Endothelial cell (in vitro differentiated cells): ENCODE measurements at regions not wholly inside any gene's neighbourhood (a gene's known extent, or its start where the extent isn't known, plus 50 kb on each side); places are given as distances from the start of the nearest gene placed in this dataset.

Experiments
- DNase-seq: peaks from one replicate; pipeline ENCODE4 v3.0.0; 2021; ENCODE audit warnings: low spot score
- H3K27ac Mint-ChIP-seq: one replicate; pipeline ENCODE4 v1.8.0; 2021; ENCODE audit warnings: mixed read lengths, inconsistent platforms; ENCODE audit not compliant: unreplicated experiment
- H3K27me3 Mint-ChIP-seq: one replicate; pipeline ENCODE4 v1.8.0; 2021; ENCODE audit warnings: mild to moderate bottlenecking, moderate library complexity, mixed read lengths, inconsistent platforms; ENCODE audit not compliant: unreplicated experiment
- H3K36me3 Mint-ChIP-seq: one replicate; pipeline ENCODE4 v1.8.0; 2021; ENCODE audit warnings: mild to moderate bottlenecking, low read depth, mixed read lengths, inconsistent platforms; ENCODE audit not compliant: unreplicated experiment
- H3K4me1 Mint-ChIP-seq: one replicate; pipeline ENCODE4 v1.8.0; 2021; ENCODE audit warnings: mild to moderate bottlenecking, mixed read lengths, inconsistent platforms; ENCODE audit not compliant: unreplicated experiment
- H3K4me3 Mint-ChIP-seq: one replicate; pipeline ENCODE4 v1.8.0; 2021; ENCODE audit warnings: mild to moderate bottlenecking, mixed read lengths, inconsistent platforms; ENCODE audit not compliant: unreplicated experiment
- H3K9me3 Mint-ChIP-seq: one replicate; pipeline ENCODE4 v1.8.0; 2021; ENCODE audit warnings: mixed read lengths, inconsistent platforms; ENCODE audit not compliant: unreplicated experiment
- CTCF ChIP-seq: fragments of 200-600 bp; sonication (generic); IDR thresholded peaks from one replicate; pipeline ENCODE4 v1.5.0; 2021; ENCODE audit warnings: antibody characterized with exemption; ENCODE audit not compliant: unreplicated experiment

- Mint-ChIP-seq H3K4me1 (peaks cover under 1% of the 10 kb centered on the region), H3K9me3 (no peaks in the 10 kb centered on the region), H3K4me3 (no peak overlapping the region), H3K27me3 (no peaks in the 10 kb centered on the region), H3K27ac (no peak overlapping the region), H3K36me3 (no peaks in the 10 kb centered on the region)
- peak; percentile 21 for TF ChIP-seq CTCF
- DNase-seq = no peak
These were observed 87.7 kb upstream of the OPCML start for GRCh38 chr11:133619973-133620372.

- no peak for DNase-seq
- no peak overlapping the region for H3K27ac Mint-ChIP-seq
- no peaks in the 10 kb centered on the region for H3K36me3 Mint-ChIP-seq
- H3K9me3 Mint-ChIP-seq = no peaks in the 10 kb centered on the region
- H3K4me3 Mint-ChIP-seq = no peak overlapping the region
- TF ChIP-seq CTCF = no peak
- no peaks in the 10 kb centered on the region for H3K27me3 Mint-ChIP-seq
- no peaks in the 10 kb centered on the region for H3K4me1 Mint-ChIP-seq
These were observed 87.1 kb upstream of the OPCML start for GRCh38 chr11:133619397-133619796.

GRCh38 chr11:133618544-133618943 is 86.2 kb upstream of the OPCML start:
- DNase-seq = no peak
- TF ChIP-seq CTCF = no peak
- Mint-ChIP-seq H3K9me3 (no peaks in the 10 kb centered on the region), H3K27ac (no peak overlapping the region), H3K4me3 (no peak overlapping the region), H3K36me3 (no peaks in the 10 kb centered on the region), H3K4me1 (no peaks in the 10 kb centered on the region), H3K27me3 (no peaks in the 10 kb centered on the region)

- H3K9me3 Mint-ChIP-seq = no peaks in the 10 kb centered on the region
- H3K36me3 Mint-ChIP-seq = no peaks in the 10 kb centered on the region
- no peak for DNase-seq
- no peaks in the 10 kb centered on the region for H3K4me1 Mint-ChIP-seq
- H3K4me3 Mint-ChIP-seq = no peak overlapping the region
- no peaks in the 10 kb centered on the region for H3K27me3 Mint-ChIP-seq
- TF ChIP-seq CTCF = no peak
- no peak overlapping the region for H3K27ac Mint-ChIP-seq
These were observed 76.2 kb upstream of the OPCML start for GRCh38 chr11:133608496-133608895.

GRCh38 chr11:133606124-133606523 is 73.8 kb upstream of the OPCML start:
- Mint-ChIP-seq H3K27me3 (no peaks in the 10 kb centered on the region), H3K4me1 (no peaks in the 10 kb centered on the region), H3K27ac (no peak overlapping the region), H3K9me3 (no peaks in the 10 kb centered on the region), H3K36me3 (no peaks in the 10 kb centered on the region), H3K4me3 (no peak overlapping the region)
- no peak for TF ChIP-seq CTCF
- no peak for DNase-seq
